Activated T-helper 2 cell treated with anti-CD3 and anti-CD28 coated beads, Interferon-gamma antibody, Interleukin-2, Interleukin-4, amounts not matched to agents 10 μg/mL and 5 μg/mL and 100 μg/mL, durations not matched to agents 14 hours and 24 hours and 36 hours (primary cell): ENCODE measurements at regions not wholly inside any gene's neighbourhood (a gene's known extent, or its start where the extent isn't known, plus 50 kb on each side); places are given as distances from the start of the nearest gene placed in this dataset.
"Not testable (repeated sequence)": the region's sequence is repeated elsewhere in the genome, so short reads cannot be mapped to it uniquely, and the experiment has no call there.

ENCODE experiments used
- DNase-seq: peaks from one replicate; pipeline ENCODE4 v3.0.0; 2021; ENCODE audit warnings: low spot score
- H3K27ac Mint-ChIP-seq: one replicate; pipeline ENCODE4 v1.8.0; 2021; ENCODE audit warnings: mixed read lengths
- H3K27me3 Mint-ChIP-seq: one replicate; pipeline ENCODE4 v1.8.0; 2021; ENCODE audit warnings: low read depth, mixed read lengths
- H3K36me3 Mint-ChIP-seq: one replicate; pipeline ENCODE4 v1.8.0; 2021; ENCODE audit warnings: low read depth, mixed read lengths
- H3K4me1 Mint-ChIP-seq: one replicate; pipeline ENCODE4 v1.8.0; 2021; ENCODE audit warnings: low read depth, mixed read lengths
- H3K4me3 Mint-ChIP-seq: one replicate; pipeline ENCODE4 v1.8.0; 2021; ENCODE audit warnings: low read depth, mild to moderate bottlenecking, moderate library complexity, mixed read lengths
- H3K9me3 Mint-ChIP-seq: one replicate; pipeline ENCODE4 v1.8.0; 2021; ENCODE audit warnings: mixed read lengths
- intact Hi-C: fragments of 100-400 bp; cut with micrococcal nuclease; formaldehyde crosslinking; loops from one replicate; pipeline ENCODE4 v1.15.1; 2023

- Mint-ChIP-seq H3K9me3 (peaks cover 50% of the 10 kb centered on the region), H3K36me3 (no peaks in the 10 kb centered on the region), H3K4me1 (no peaks in the 10 kb centered on the region), H3K27me3 (no peaks in the 10 kb centered on the region), H3K4me3 (no peak overlapping the region), H3K27ac (no peak overlapping the region)
- intact Hi-C loops, result no loop called here
- DNase-seq, result no peak
These were observed 665.6 kb upstream of the EEF2KMT start for GRCh38 chr16:5763176-5763575.

GRCh38 chr16:5762362-5762761 lies 664.8 kb upstream of the EEF2KMT start:
- Mint-ChIP-seq H3K27me3 (no peaks in the 10 kb centered on the region), H3K36me3 (no peaks in the 10 kb centered on the region), H3K4me3 (no peak overlapping the region), H3K9me3 (peaks cover 54% of the 10 kb centered on the region), H3K27ac (no peak overlapping the region), H3K4me1 (no peaks in the 10 kb centered on the region)
- intact Hi-C loops, result no loop called here
- no peak for DNase-seq

- no peaks in the 10 kb centered on the region for H3K36me3 Mint-ChIP-seq
- no peak overlapping the region for H3K27ac Mint-ChIP-seq
- intact Hi-C loops, result no loop called here
- no peaks in the 10 kb centered on the region for H3K4me1 Mint-ChIP-seq
- no peak overlapping the region for H3K4me3 Mint-ChIP-seq
- no peak for DNase-seq
- peaks cover 51% of the 10 kb centered on the region for H3K9me3 Mint-ChIP-seq
- no peaks in the 10 kb centered on the region for H3K27me3 Mint-ChIP-seq
These were observed 664.0 kb upstream of the EEF2KMT start for GRCh38 chr16:5761592-5761991.

- H3K36me3 Mint-ChIP-seq, result no peaks in the 10 kb centered on the region
- no peak for DNase-seq
- H3K9me3 Mint-ChIP-seq, result peaks cover 45% of the 10 kb centered on the region
- no peaks in the 10 kb centered on the region for H3K4me1 Mint-ChIP-seq
- H3K27me3 Mint-ChIP-seq, result no peaks in the 10 kb centered on the region
- H3K4me3 Mint-ChIP-seq, result no peak overlapping the region
- intact Hi-C loops, result no loop called here
- H3K27ac Mint-ChIP-seq, result no peak overlapping the region
These were observed 660.7 kb upstream of the EEF2KMT start for GRCh38 chr16:5758281-5758680.

GRCh38 chr16:5756969-5757368 lies 659.4 kb upstream of the EEF2KMT start:
- Mint-ChIP-seq H3K36me3 (no peaks in the 10 kb centered on the region), H3K4me3 (no peak overlapping the region), H3K4me1 (no peaks in the 10 kb centered on the region), H3K27me3 (no peaks in the 10 kb centered on the region), H3K9me3 (peaks cover 41% of the 10 kb centered on the region), H3K27ac (no peak overlapping the region)
- DNase-seq, result no peak
- intact Hi-C loops, result no loop called here

- Mint-ChIP-seq H3K4me1 (no peaks in the 10 kb centered on the region), H3K4me3 (no peak overlapping the region), H3K9me3 (peaks cover 32% of the 10 kb centered on the region), H3K27ac (no peak overlapping the region), H3K27me3 (no peaks in the 10 kb centered on the region), H3K36me3 (no peaks in the 10 kb centered on the region)
- intact Hi-C loops, result no loop called here
- DNase-seq, result no peak
These were observed 655.8 kb upstream of the EEF2KMT start for GRCh38 chr16:5753381-5753780.

GRCh38 chr16:5751216-5751615 lies 653.6 kb upstream of the EEF2KMT start:
- no peaks in the 10 kb centered on the region for H3K27me3 Mint-ChIP-seq
- no peak overlapping the region for H3K27ac Mint-ChIP-seq
- H3K36me3 Mint-ChIP-seq, result no peaks in the 10 kb centered on the region
- peaks cover 27% of the 10 kb centered on the region for H3K9me3 Mint-ChIP-seq
- intact Hi-C loops, result no loop called here
- no peak overlapping the region for H3K4me3 Mint-ChIP-seq
- no peak for DNase-seq
- H3K4me1 Mint-ChIP-seq, result no peaks in the 10 kb centered on the region

GRCh38 chr16:5750439-5750838 lies 652.8 kb upstream of the EEF2KMT start:
- H3K9me3 Mint-ChIP-seq, result peaks cover 27% of the 10 kb centered on the region
- DNase-seq, H3K4me3 Mint-ChIP-seq, H3K27me3 Mint-ChIP-seq, H3K27ac Mint-ChIP-seq, H3K4me1 Mint-ChIP-seq, H3K36me3 Mint-ChIP-seq, intact Hi-C loops: not testable (repeated sequence)

- no peaks in the 10 kb centered on the region for H3K36me3 Mint-ChIP-seq
- intact Hi-C loops, result no loop called here
- DNase-seq, result no peak
- H3K4me1 Mint-ChIP-seq, result no peaks in the 10 kb centered on the region
- H3K27ac Mint-ChIP-seq, result no peak overlapping the region
- peaks cover 28% of the 10 kb centered on the region for H3K9me3 Mint-ChIP-seq
- H3K4me3 Mint-ChIP-seq, result no peak overlapping the region
- no peaks in the 10 kb centered on the region for H3K27me3 Mint-ChIP-seq
These were observed 641.0 kb upstream of the EEF2KMT start for GRCh38 chr16:5738586-5738985.

- Mint-ChIP-seq H3K36me3 (no peaks in the 10 kb centered on the region), H3K27ac (no peak overlapping the region), H3K4me3 (no peak overlapping the region), H3K4me1 (no peaks in the 10 kb centered on the region), H3K9me3 (peaks cover 24% of the 10 kb centered on the region), H3K27me3 (no peaks in the 10 kb centered on the region)
- no peak for DNase-seq
- intact Hi-C loops, result no loop called here
These were observed 638.8 kb upstream of the EEF2KMT start for GRCh38 chr16:5736209-5736930.

GRCh38 chr16:5735444-5735843 lies 637.8 kb upstream of the EEF2KMT start:
- Mint-ChIP-seq H3K4me1 (no peaks in the 10 kb centered on the region), H3K9me3 (peaks cover 24% of the 10 kb centered on the region), H3K27me3 (no peaks in the 10 kb centered on the region), H3K36me3 (no peaks in the 10 kb centered on the region), H3K4me3 (no peak overlapping the region), H3K27ac (no peak overlapping the region)
- intact Hi-C loops, result no loop called here
- DNase-seq, result no peak

- Mint-ChIP-seq H3K36me3 (no peaks in the 10 kb centered on the region), H3K4me1 (no peaks in the 10 kb centered on the region), H3K27ac (no peak overlapping the region), H3K4me3 (no peak overlapping the region), H3K9me3 (peaks cover 19% of the 10 kb centered on the region), H3K27me3 (no peaks in the 10 kb centered on the region)
- intact Hi-C loops, result no loop called here
- DNase-seq, result no peak
These were observed 633.2 kb upstream of the EEF2KMT start for GRCh38 chr16:5730783-5731182.

GRCh38 chr16:5722116-5722619 lies 624.6 kb upstream of the EEF2KMT start:
- no peaks in the 10 kb centered on the region for H3K36me3 Mint-ChIP-seq
- no peaks in the 10 kb centered on the region for H3K27me3 Mint-ChIP-seq
- DNase-seq, result no peak
- no peak overlapping the region for H3K27ac Mint-ChIP-seq
- H3K4me1 Mint-ChIP-seq, result no peaks in the 10 kb centered on the region
- no peak overlapping the region for H3K4me3 Mint-ChIP-seq
- H3K9me3 Mint-ChIP-seq, result peaks cover 37% of the 10 kb centered on the region
- intact Hi-C loops, result no loop called here

GRCh38 chr16:5715155-5715554 lies 617.6 kb upstream of the EEF2KMT start:
- intact Hi-C loops, result no loop called here
- H3K4me3 Mint-ChIP-seq, result no peak overlapping the region
- H3K9me3 Mint-ChIP-seq, result peaks cover 63% of the 10 kb centered on the region
- DNase-seq, result no peak
- H3K4me1 Mint-ChIP-seq, result no peaks in the 10 kb centered on the region
- no peaks in the 10 kb centered on the region for H3K27me3 Mint-ChIP-seq
- H3K36me3 Mint-ChIP-seq, result no peaks in the 10 kb centered on the region
- H3K27ac Mint-ChIP-seq, result no peak overlapping the region
